ENCODE measurements at regions not wholly inside any gene's neighbourhood (a gene's known extent, or its start where the extent isn't known, plus 50 kb on each side); places are given as distances from the start of the nearest gene placed in this dataset.

GRCh38 chr11:134616038-134616437 is 204.0 kb upstream of the B3GAT1 start:
- Histone ChIP-seq H3K4me2 (ENCODE audit: insufficient read depth, low read length) (no peak overlapping the region), H3K36me3 (ENCODE audit: control insufficient read depth, insufficient read depth, low read length) (no peaks in the 10 kb centered on the region), H3K79me2 (ENCODE audit: control insufficient read depth, insufficient read depth, low read length) (no peaks in the 10 kb centered on the region), H4K20me1 (replicated peaks; ENCODE audit: control insufficient read depth, insufficient read depth, low read length) (no peaks in the 10 kb centered on the region), H3K9ac (ENCODE audit: insufficient read depth in 1 of 2, low read depth in 2 of 2, low read length in 2 of 2) (no peak overlapping the region), H3K27me3 (ENCODE audit: control insufficient read depth in 2 of 2, insufficient read depth in 2 of 2, low read length in 2 of 2) (peaks cover 0 to 9% of the 10 kb centered on the region in 2 experiments; a peak in 2 of 5 replicates), H2AFZ (ENCODE audit: low read depth, low read length) (no peak overlapping the region), H3K9me3 (replicated peaks; ENCODE audit: control insufficient read depth, insufficient read depth, low read depth, low read length) (no peaks in the 10 kb centered on the region), H3K4me3 (no peak overlapping the region), H3K9me1 (ENCODE audit: control insufficient read depth, insufficient read depth, low read length) (no peaks in the 10 kb centered on the region), H3K27ac (ENCODE audit: extremely low read depth, low read depth, low read length) (no peak overlapping the region), H3K4me1 (replicated peaks in 1 of 2; ENCODE audit: control insufficient read depth in 2 of 2, insufficient read depth in 2 of 2, low read length in 2 of 2) (no peaks in the 10 kb centered on the region)
- ChIA-PET POLR2A (no interaction called here), CTCF (ENCODE audit: low intra/inter-chr PET ratio) (no interaction called here)
- in situ Hi-C loops (cut with MboI) = no loop called here
- BruUV-seq (replicated peaks) = no TSS peak
- no peak for FAIRE-seq
- DNase-seq (ENCODE audit: extremely low read depth in 1 of 4, low spot score in 3 of 4) = no peak
- intact Hi-C loops (cut with micrococcal nuclease) = no loop called here
- 0% methylated on average over 8 of the region's 8 CpGs for WGBS (ENCODE audit: insufficient coverage, low coverage, missing lambda C conversion rate)
- ATAC-seq = no peak
- TF ChIP-seq ZNF589 (CRISPR knock-in tag; IDR thresholded peaks at IDR 0.05; ENCODE audit: low read depth) = no peak
- TF ChIP-seq FOXO4 (CRISPR knock-in tag; IDR thresholded peaks at IDR 0.05) = no peak
- TF ChIP-seq HNRNPK (IDR thresholded peaks at IDR 0.05; ENCODE audit: low read depth, low read length, poor library complexity, severe bottlenecking) = no peak
- TF ChIP-seq POU5F1 (IDR thresholded peaks at IDR 0.05; ENCODE audit: borderline replicate concordance, low read depth, low read length, partially characterized antibody) = no peak
- TF ChIP-seq ZNF143 (CRISPR knock-in tag; IDR thresholded peaks at IDR 0.05) = no peak
- TF ChIP-seq FOXJ3 (CRISPR knock-in tag; IDR thresholded peaks at IDR 0.05) = no peak
- TF ChIP-seq NFE2 (IDR thresholded peaks at IDR 0.05; ENCODE audit: low read depth) = no peak
- no peak for TF ChIP-seq MAFF (IDR thresholded peaks at IDR 0.05; ENCODE audit: low read length)
- no peak for TF ChIP-seq ZFP30 (CRISPR knock-in tag; IDR thresholded peaks at IDR 0.05; ENCODE audit: borderline replicate concordance)
- TF ChIP-seq ZNF780A (CRISPR knock-in tag; IDR thresholded peaks at IDR 0.05) = no peak
- TF ChIP-seq CHD2 (IDR thresholded peaks at IDR 0.05; ENCODE audit: low read depth, low read length) = no peak
- TF ChIP-seq, protein P1, sequence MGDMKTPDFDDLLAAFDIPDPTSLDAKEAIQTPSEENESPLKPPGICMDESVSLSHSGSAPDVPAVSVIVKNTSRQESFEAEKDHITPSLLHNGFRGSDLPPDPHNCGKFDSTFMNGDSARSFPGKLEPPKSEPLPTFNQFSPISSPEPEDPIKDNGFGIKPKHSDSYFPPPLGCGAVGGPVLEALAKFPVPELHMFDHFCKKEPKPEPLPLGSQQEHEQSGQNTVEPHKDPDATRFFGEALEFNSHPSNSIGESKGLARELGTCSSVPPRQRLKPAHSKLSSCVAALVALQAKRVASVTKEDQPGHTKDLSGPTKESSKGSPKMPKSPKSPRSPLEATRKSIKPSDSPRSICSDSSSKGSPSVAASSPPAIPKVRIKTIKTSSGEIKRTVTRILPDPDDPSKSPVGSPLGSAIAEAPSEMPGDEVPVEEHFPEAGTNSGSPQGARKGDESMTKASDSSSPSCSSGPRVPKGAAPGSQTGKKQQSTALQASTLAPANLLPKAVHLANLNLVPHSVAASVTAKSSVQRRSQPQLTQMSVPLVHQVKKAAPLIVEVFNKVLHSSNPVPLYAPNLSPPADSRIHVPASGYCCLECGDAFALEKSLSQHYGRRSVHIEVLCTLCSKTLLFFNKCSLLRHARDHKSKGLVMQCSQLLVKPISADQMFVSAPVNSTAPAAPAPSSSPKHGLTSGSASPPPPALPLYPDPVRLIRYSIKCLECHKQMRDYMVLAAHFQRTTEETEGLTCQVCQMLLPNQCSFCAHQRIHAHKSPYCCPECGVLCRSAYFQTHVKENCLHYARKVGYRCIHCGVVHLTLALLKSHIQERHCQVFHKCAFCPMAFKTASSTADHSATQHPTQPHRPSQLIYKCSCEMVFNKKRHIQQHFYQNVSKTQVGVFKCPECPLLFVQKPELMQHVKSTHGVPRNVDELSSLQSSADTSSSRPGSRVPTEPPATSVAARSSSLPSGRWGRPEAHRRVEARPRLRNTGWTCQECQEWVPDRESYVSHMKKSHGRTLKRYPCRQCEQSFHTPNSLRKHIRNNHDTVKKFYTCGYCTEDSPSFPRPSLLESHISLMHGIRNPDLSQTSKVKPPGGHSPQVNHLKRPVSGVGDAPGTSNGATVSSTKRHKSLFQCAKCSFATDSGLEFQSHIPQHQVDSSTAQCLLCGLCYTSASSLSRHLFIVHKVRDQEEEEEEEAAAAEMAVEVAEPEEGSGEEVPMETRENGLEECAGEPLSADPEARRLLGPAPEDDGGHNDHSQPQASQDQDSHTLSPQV (IDR thresholded peaks at IDR 0.05) = no peak
